ENCODE measurements at regions not wholly inside any gene's neighbourhood (a gene's known extent, or its start where the extent isn't known, plus 50 kb on each side); places are given as distances from the start of the nearest gene placed in this dataset.

DNA sequence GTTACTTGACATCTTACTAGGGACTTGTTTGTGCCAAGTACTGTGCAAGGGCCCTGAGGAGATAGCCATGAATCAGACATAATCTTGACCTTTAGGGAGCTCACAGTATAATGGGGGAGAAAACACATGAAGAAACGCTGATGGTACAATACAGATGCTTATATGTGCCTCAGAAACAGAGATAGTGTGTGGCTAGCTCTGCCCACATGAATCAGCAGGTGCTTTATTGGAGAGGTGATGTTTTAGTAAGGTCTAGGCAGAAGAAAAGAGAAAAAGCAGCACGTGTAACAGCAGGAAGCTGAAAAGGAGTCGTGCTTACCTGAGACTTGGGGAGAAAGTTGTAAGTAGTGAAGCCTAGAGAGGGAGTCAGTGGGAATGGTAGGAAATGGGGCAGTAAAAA is 60.6 kb upstream of the LMO4 start:
- Histone ChIP-seq H3K36me3 (ENCODE audit: control insufficient read depth, insufficient read depth, low read length) (no peaks in the 10 kb centered on the region), H3K9ac (ENCODE audit: low read length) (no peak overlapping the region), H3K4me3 (ENCODE audit: low read length) (no peak overlapping the region), H3K4me1 (ENCODE audit: control insufficient read depth, insufficient read depth, low read length) (no peaks in the 10 kb centered on the region), H3K27ac (ENCODE audit: low read depth, low read length) (no peak overlapping the region), H3K27me3 (ENCODE audit: control insufficient read depth, insufficient read depth, low read length) (no peaks in the 10 kb centered on the region)

DNA sequence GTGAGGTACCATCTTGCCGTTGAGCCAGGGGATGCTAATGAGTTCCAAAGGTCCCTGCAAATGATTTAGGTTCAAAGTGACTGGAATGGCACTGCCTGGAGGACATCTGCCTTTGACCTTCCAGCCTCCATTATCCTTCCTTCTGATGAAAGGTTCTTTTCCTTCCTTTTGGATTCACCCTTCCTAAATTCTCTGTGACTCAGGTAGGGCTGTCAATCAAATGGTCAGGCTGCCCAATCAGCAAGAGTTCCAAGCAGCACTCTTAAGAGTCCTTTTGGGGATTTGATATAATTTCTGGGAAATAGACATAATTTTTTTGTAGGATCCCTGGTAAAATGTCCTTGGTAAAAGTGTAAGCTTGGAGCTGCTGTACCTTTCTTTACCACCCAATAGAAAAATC is 58.8 kb upstream of the LMO4 start:
- Histone ChIP-seq H3K36me3 (ENCODE audit: control insufficient read depth, insufficient read depth, low read length) (no peaks in the 10 kb centered on the region), H3K4me3 (ENCODE audit: low read length) (no peak overlapping the region), H3K27me3 (ENCODE audit: control insufficient read depth, insufficient read depth, low read length) (no peaks in the 10 kb centered on the region), H3K9ac (ENCODE audit: low read length) (no peak overlapping the region), H3K4me1 (ENCODE audit: control insufficient read depth, insufficient read depth, low read length) (no peaks in the 10 kb centered on the region), H3K27ac (ENCODE audit: low read depth, low read length) (no peak overlapping the region)

DNA sequence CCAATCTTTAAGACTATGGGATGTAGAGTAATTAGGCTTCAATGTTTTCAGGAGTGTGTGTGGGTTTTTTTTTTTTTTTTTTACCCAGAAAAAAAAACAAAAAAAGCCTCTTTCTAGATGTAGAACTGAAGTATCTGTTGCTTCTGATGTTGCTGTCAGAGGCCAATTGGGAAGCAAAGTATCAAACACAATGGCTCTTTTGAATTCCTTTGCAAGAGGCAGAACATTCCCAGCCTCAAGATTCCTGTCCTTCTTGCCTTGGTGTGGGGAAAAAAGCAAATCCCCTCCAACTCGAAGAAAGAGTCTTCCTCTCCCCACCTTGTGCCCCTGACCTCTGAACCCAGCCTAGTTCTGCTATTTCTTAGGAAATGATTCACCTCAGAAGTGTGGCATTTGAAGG is 55.4 kb upstream of the LMO4 start:
- Histone ChIP-seq H3K27ac (ENCODE audit: low read depth, low read length) (no peak overlapping the region), H3K9ac (ENCODE audit: low read length) (no peak overlapping the region), H3K36me3 (ENCODE audit: control insufficient read depth, insufficient read depth, low read length) (no peaks in the 10 kb centered on the region), H3K27me3 (ENCODE audit: control insufficient read depth, insufficient read depth, low read length) (no peaks in the 10 kb centered on the region), H3K4me1 (ENCODE audit: control insufficient read depth, insufficient read depth, low read length) (no peaks in the 10 kb centered on the region), H3K4me3 (ENCODE audit: low read length) (no peak overlapping the region)

DNA sequence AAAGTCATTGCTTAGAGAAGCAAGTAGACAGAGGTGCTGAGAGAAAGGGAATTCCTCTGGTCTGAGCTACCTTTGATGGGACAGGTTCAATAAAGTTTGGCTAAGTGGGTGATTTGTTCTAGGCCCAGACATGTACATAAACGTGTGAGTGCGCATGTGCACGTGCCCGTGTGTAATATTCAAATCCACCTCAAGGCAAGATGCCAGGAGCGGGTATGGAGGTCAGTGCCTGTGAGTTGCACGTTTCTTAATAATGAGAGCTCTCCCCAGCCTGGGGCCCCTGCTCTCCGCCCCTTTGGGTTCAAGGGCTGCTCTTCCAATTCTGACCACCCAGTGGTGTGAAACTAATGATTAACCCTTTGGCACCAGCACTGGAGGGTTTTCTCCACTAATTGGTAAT is 53.8 kb upstream of the LMO4 start:
- Histone ChIP-seq H3K27ac (ENCODE audit: low read depth, low read length) (no peak overlapping the region), H3K4me1 (ENCODE audit: control insufficient read depth, insufficient read depth, low read length) (no peaks in the 10 kb centered on the region), H3K36me3 (ENCODE audit: control insufficient read depth, insufficient read depth, low read length) (no peaks in the 10 kb centered on the region), H3K4me3 (ENCODE audit: low read length) (no peak overlapping the region), H3K9ac (ENCODE audit: low read length) (no peak overlapping the region), H3K27me3 (ENCODE audit: control insufficient read depth, insufficient read depth, low read length) (no peaks in the 10 kb centered on the region)

DNA sequence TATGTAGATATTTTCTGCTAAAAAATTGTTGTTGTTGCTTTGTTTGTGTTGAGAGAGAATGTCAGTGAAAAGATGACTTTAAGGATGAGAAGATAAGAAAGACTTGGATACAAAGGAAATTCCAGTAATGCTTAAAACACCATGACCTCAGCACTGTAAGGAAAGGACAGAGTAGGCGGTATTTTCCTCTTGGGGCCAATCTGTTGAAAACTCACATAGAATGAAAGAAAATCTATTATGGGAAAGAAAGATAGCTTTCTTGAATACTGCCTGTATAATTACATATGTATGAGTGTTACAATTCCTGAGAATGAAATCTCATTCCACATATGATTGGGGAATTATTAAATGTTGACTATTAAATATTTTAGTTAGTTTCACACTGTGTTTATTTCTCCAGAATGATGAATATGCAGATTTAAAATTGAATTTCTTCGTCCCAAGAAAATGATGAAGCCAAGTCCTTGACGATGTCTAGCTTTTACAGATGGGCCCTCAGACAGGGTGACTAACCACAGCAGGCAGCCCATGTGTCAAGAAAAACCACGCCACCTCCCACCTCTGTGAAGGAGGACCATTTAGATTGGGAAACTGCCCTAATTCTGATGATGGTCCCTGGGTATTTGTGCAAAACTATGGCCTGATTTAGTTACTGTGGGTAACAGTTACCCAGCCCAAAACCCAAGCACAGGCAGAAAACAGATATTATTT is 49.7 kb upstream of the LMO4 start:
- H3K4me3 ChIP-seq (ENCODE audit: low read length): no peak overlapping the region
- H3K4me1 ChIP-seq (ENCODE audit: control insufficient read depth, insufficient read depth, low read length): no peaks in the 10 kb centered on the region
- H3K9ac ChIP-seq (ENCODE audit: low read length): no peak overlapping the region
- H3K27me3 ChIP-seq (ENCODE audit: control insufficient read depth, insufficient read depth, low read length): no peaks in the 10 kb centered on the region
- no peaks in the 10 kb centered on the region for H3K36me3 ChIP-seq (ENCODE audit: control insufficient read depth, insufficient read depth, low read length)
- H3K27ac ChIP-seq (ENCODE audit: low read depth, low read length): no peak overlapping the region

All from rectal smooth muscle tissue (tissue), 1 donor.